ENCODE measurements at regions not wholly inside any gene's neighbourhood (a gene's known extent, or its start where the extent isn't known, plus 50 kb on each side); places are given as distances from the start of the nearest gene placed in this dataset.
A peak's percentile ranks its signal among the peaks of the same experiment; 100 is the strongest.

GRCh38 chr1:203424861-203425662, 50.5 kb upstream of the PRELP start:
- DNase-seq (ENCODE audit: low spot score) (no peak), ATAC-seq (peak; percentile 46), FAIRE-seq (no peak)
- WGBS (ENCODE audit: low lambda C conversion rate) = 3% methylated on average over 4 of the region's 4 CpGs
- no peak overlapping the region for H3K4me3 ChIP-seq (replicated peaks in 1 of 3; ENCODE audit: insufficient read depth in 1 of 3, low read depth in 2 of 3, low read length in 3 of 3)
- no peaks in the 10 kb centered on the region for H3K9me3 ChIP-seq (ENCODE audit: low read length)
- intact Hi-C loops (cut with micrococcal nuclease; ENCODE audit: unreplicated experiment) = no loop called here
- H4K20me1 ChIP-seq (ENCODE audit: insufficient read depth, low read length) = no peaks in the 10 kb centered on the region
- no peaks in the 10 kb centered on the region for H3K36me3 ChIP-seq (replicated peaks in 1 of 2; ENCODE audit: control insufficient read depth in 1 of 2, insufficient read depth in 2 of 2, low read length in 2 of 2)
- POLR2A ChIA-PET = no interaction called here
- in situ Hi-C loops (cut with HindIII; ENCODE audit: extremely low pct_ligation_motif_present, low pct_unique_long_range_greater_than_20kb) = no loop called here
- CTCF ChIA-PET (ENCODE audit: low intra/inter-chr PET ratio, low total read pairs) = no interaction called here
- H3K27me3 ChIP-seq (ENCODE audit: control insufficient read depth in 1 of 2, insufficient read depth in 2 of 2, low read length in 2 of 2) = 0 out of 5 replicates have a peak, but pooled peaks cover 0 to 4% of the 10 kb centered on the region in 2 experiments
- no peak overlapping the region for H2AFZ ChIP-seq (ENCODE audit: low read length)
- H3K4me1 ChIP-seq (ENCODE audit: insufficient read depth, low read length) = peaks cover 16% of the 10 kb centered on the region
- no peak overlapping the region for H3K27ac ChIP-seq (ENCODE audit: extremely low read length, insufficient read depth, low read length)
- H3K9ac ChIP-seq (ENCODE audit: insufficient read depth, low read depth, low read length) = no peak overlapping the region
- TF ChIP-seq ZNF562 (CRISPR knock-in tag; IDR thresholded peaks at IDR 0.05; ENCODE audit: borderline replicate concordance) (no peak), SRSF9 (IDR thresholded peaks at IDR 0.05; ENCODE audit: borderline replicate concordance, insufficient read depth, low read depth, low read length, poor library complexity, severe bottlenecking) (no peak), NFYC (CRISPR knock-in tag; IDR thresholded peaks at IDR 0.05) (no peak), CHCHD3 (CRISPR knock-in tag; IDR thresholded peaks at IDR 0.05) (no peak), ZNF780A (CRISPR knock-in tag; IDR thresholded peaks at IDR 0.05) (no peak), RFX3 (CRISPR knock-in tag; IDR thresholded peaks at IDR 0.05) (no peak), RBFOX2 (IDR thresholded peaks at IDR 0.05; ENCODE audit: low read depth, low read length) (no peak), ZNF720 (CRISPR knock-in tag; IDR thresholded peaks at IDR 0.05) (no peak), SKI (IDR thresholded peaks at IDR 0.05; ENCODE audit: partially characterized antibody) (no peak), MIER2 (CRISPR knock-in tag; IDR thresholded peaks at IDR 0.05) (no peak), MNT (IDR thresholded peaks at IDR 0.05) (no peak), EZH2 (conservative IDR thresholded peaks at IDR 0.05; ENCODE audit: low read depth, low read length) (no peak), ARHGAP35 (CRISPR knock-in tag; IDR thresholded peaks at IDR 0.05; ENCODE audit: borderline replicate concordance) (no peak), SMAD3 (CRISPR knock-in tag; IDR thresholded peaks at IDR 0.05) (no peak)
- H3K4me2 ChIP-seq (ENCODE audit: low read depth, low read length) = no peak overlapping the region
- no TSS peak for BruUV-seq (replicated peaks)
- H3K79me2 ChIP-seq (ENCODE audit: insufficient read depth, low read length) = no peaks in the 10 kb centered on the region
